ENCODE measurements at regions not wholly inside any gene's neighbourhood (a gene's known extent, or its start where the extent isn't known, plus 50 kb on each side); places are given as distances from the start of the nearest gene placed in this dataset.

GRCh38 chr20:57078116-57078515, 188.3 kb downstream of the BMP7 start:
- H3K27ac ChIP-seq = no peak overlapping the region
- H3K36me3 ChIP-seq = no peaks in the 10 kb centered on the region
- intact Hi-C loops (cut with DNase I) = no loop called here
- H3K4me3 ChIP-seq = no peak overlapping the region
- H3K9me3 ChIP-seq = peaks cover 0 to 23% of the 10 kb centered on the region in 2 donors
- DNase-seq (ENCODE audit: low spot score in 2 of 2) = no peak
- H3K4me1 ChIP-seq = no peaks in the 10 kb centered on the region
- H3K27me3 ChIP-seq = no peaks in the 10 kb centered on the region
- TF ChIP-seq CTCF (IDR thresholded peaks at IDR 0.05) = no peak

GRCh38 chr20:57079031-57080005, 187.1 kb downstream of the BMP7 start:
- Histone ChIP-seq H3K4me1 (no peaks in the 10 kb centered on the region), H3K9me3 (peaks cover 0 to 23% of the 10 kb centered on the region in 2 donors), H3K36me3 (no peaks in the 10 kb centered on the region), H3K27ac (no peak overlapping the region), H3K27me3 (no peaks in the 10 kb centered on the region), H3K4me3 (no peak overlapping the region)
- intact Hi-C loops (cut with DNase I) = no loop called here
- no peak for TF ChIP-seq CTCF (IDR thresholded peaks at IDR 0.05)
- no peak for DNase-seq (ENCODE audit: low spot score in 2 of 2)

GRCh38 chr20:57080796-57081195, 185.6 kb downstream of the BMP7 start:
- intact Hi-C loops (cut with DNase I) = no loop called here
- no peak for TF ChIP-seq CTCF (IDR thresholded peaks at IDR 0.05)
- H3K9me3 ChIP-seq = peaks cover 0 to 23% of the 10 kb centered on the region in 2 donors

GRCh38 chr20:57082357-57082945, 184.0 kb downstream of the BMP7 start:
- TF ChIP-seq CTCF (IDR thresholded peaks at IDR 0.05) = no peak
- intact Hi-C loops (cut with DNase I) = no loop called here
- Histone ChIP-seq H3K27ac (no peak overlapping the region), H3K36me3 (no peaks in the 10 kb centered on the region), H3K4me1 (no peaks in the 10 kb centered on the region), H3K27me3 (no peaks in the 10 kb centered on the region), H3K4me3 (no peak overlapping the region), H3K9me3 (peaks cover 0 to 21% of the 10 kb centered on the region in 2 donors)
- DNase-seq (ENCODE audit: low spot score in 2 of 2) = no peak

More at GRCh38 chr20:57080796-57081195, 185.6 kb downstream of the BMP7 start:
- Histone ChIP-seq H3K27me3 (no peaks in the 10 kb centered on the region), H3K36me3 (no peaks in the 10 kb centered on the region), H3K4me1 (no peaks in the 10 kb centered on the region), H3K27ac (no peak overlapping the region), H3K4me3 (no peak overlapping the region)
- DNase-seq (ENCODE audit: low spot score in 2 of 2) = no peak

- Histone ChIP-seq H3K4me3 (no peak overlapping the region), H3K9me3 (peaks cover 0 to 15% of the 10 kb centered on the region in 2 donors), H3K4me1 (no peaks in the 10 kb centered on the region), H3K27me3 (no peaks in the 10 kb centered on the region), H3K27ac (no peak overlapping the region), H3K36me3 (no peaks in the 10 kb centered on the region)
- no peak for DNase-seq (ENCODE audit: low spot score in 2 of 2)
- no peak for TF ChIP-seq CTCF (IDR thresholded peaks at IDR 0.05)
- intact Hi-C loops (cut with DNase I) = no loop called here
These were observed 183.4 kb downstream of the BMP7 start for GRCh38 chr20:57083072-57083471.

Data from ascending aorta (tissue), 2 donors.